Tibial nerve (tissue), 4 donors: ENCODE measurements at regions not wholly inside any gene's neighbourhood (a gene's known extent, or its start where the extent isn't known, plus 50 kb on each side); places are given as distances from the start of the nearest gene placed in this dataset.

Source experiments
- EP300 ChIP-seq, 2 donors: sonication (generic); formaldehyde crosslinking; IDR thresholded peaks; one replicate each; pipeline ENCODE4 v1.6.1; 2017; ENCODE audit warnings: antibody characterized with exemption in 2 of 2, mild to moderate bottlenecking in 1 of 2
- POLR2A ChIP-seq, 2 donors: fragments of 450-650 bp; IDR thresholded peaks; one replicate each; pipeline ENCODE4 v1.6.1; 2017; ENCODE audit warnings: antibody characterized with exemption in 2 of 2, mild to moderate bottlenecking in 2 of 2, moderate library complexity in 2 of 2
- TF ChIP-seq, protein P1 (sequence below), 5 experiments: fragments of 200-600 bp in 3 of 5; fragments of 450-650 bp in 2 of 5; sonication (generic) in 3 of 5; IDR thresholded peaks; one replicate each; pipeline ENCODE4 v1.5.1; 2016 to 2019; ENCODE audit warnings: antibody characterized with exemption in 5 of 5, mild to moderate bottlenecking in 3 of 5, moderate library complexity in 2 of 5

DNA sequence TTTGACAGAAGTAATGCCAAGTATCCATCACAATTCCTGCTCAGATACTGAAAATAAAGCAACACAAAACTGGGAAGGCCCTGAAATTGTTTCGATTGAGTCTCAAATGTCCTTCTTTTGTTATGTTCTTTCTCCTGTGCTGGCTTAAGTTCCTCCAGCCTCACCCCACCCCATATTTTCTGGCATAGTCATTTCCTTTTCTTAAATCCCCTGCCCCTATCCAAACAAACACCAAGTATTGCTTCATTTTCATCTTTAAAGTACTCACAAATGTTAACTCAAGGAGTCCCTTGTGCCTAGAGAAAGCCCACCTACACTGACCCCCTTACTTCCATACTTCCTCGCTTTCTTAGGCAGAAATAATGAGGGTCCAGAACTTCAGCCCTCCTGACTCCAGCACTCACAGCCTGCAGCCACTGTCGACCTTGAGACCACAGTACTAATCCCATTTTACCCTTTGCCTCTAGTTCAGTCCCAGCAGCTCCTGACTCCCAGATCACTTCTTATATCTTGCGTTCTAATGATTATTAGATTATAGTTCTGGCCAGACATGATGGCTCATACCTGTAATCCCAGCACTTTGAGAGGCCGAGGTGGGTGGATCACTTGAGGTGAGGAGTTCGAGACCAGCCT is 73.2 kb upstream of the ST8SIA6 start:
- TF ChIP-seq, protein P1, sequence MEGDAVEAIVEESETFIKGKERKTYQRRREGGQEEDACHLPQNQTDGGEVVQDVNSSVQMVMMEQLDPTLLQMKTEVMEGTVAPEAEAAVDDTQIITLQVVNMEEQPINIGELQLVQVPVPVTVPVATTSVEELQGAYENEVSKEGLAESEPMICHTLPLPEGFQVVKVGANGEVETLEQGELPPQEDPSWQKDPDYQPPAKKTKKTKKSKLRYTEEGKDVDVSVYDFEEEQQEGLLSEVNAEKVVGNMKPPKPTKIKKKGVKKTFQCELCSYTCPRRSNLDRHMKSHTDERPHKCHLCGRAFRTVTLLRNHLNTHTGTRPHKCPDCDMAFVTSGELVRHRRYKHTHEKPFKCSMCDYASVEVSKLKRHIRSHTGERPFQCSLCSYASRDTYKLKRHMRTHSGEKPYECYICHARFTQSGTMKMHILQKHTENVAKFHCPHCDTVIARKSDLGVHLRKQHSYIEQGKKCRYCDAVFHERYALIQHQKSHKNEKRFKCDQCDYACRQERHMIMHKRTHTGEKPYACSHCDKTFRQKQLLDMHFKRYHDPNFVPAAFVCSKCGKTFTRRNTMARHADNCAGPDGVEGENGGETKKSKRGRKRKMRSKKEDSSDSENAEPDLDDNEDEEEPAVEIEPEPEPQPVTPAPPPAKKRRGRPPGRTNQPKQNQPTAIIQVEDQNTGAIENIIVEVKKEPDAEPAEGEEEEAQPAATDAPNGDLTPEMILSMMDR (IDR thresholded peaks at IDR 0.05): no peak
- TF ChIP-seq POLR2A (IDR thresholded peaks at IDR 0.05) (no peak), EP300 (IDR thresholded peaks at IDR 0.05) (no peak)
